Caco-2 (cell line): ENCODE measurements at regions not wholly inside any gene's neighbourhood (a gene's known extent, or its start where the extent isn't known, plus 50 kb on each side); places are given as distances from the start of the nearest gene placed in this dataset.

Experiments used
- BruUV-seq: library from RNA; stranded (reverse); fragments of 400-500 nt; replicated peaks from 2 replicates; lab custom pipeline; 2021; lab: Mats Ljungman, UMichigan
- CTCF ChIA-PET: fragments of 300-600 bp; sonication (Branson Sonifier 250); formaldehyde crosslinking; loops from one replicate; lab custom pipeline; 2022; ENCODE audit warnings: antibody characterized with exemption; lab: Charles Lee
- POLR2A ChIA-PET: fragments of 300-600 bp; sonication (Branson Sonifier 250); formaldehyde crosslinking; loops from one replicate; lab custom pipeline; 2022; ENCODE audit warnings: antibody characterized with exemption; lab: Charles Lee
- DNase-seq, 2 experiments: peaks; one replicate each; pipeline versions ENCODE4 v3.0.0 to v3.0.0-alpha.2; 2020 to 2022
- H3K27me3 ChIP-seq: replicated peaks from 2 replicates; pipeline ENCODE4 v1.6.0; 2011; ENCODE audit warnings: low read length; ENCODE audit not compliant: control insufficient read depth, insufficient read depth
- H3K36me3 ChIP-seq: 2 replicates; pipeline ENCODE4 v1.5.1; 2011; ENCODE audit warnings: low read length; ENCODE audit not compliant: control insufficient read depth, insufficient read depth
- H3K4me1 ChIP-seq: fragments of 250-450 bp; sonication (Bioruptor Pico); 2 replicates; pipeline ENCODE4 v1.5.1; 2020; ENCODE audit warnings: mild to moderate bottlenecking
- H3K4me3 ChIP-seq: 2 replicates; pipeline ENCODE4 v1.5.1; 2011; ENCODE audit warnings: low read depth, mild to moderate bottlenecking, control low read depth, low read length
- H3K9me3 ChIP-seq: fragments of 250-450 bp; sonication (Bioruptor Pico); 2 replicates; pipeline ENCODE4 v1.5.1; 2020; ENCODE audit warnings: mild to moderate bottlenecking, moderate library complexity
- H3K27ac Mint-ChIP-seq: one replicate; pipeline ENCODE4 v1.8.0; 2022; ENCODE audit warnings: mixed read lengths; ENCODE audit not compliant: unreplicated experiment
- H3K27me3 Mint-ChIP-seq: one replicate; pipeline ENCODE4 v1.8.0; 2022; ENCODE audit warnings: mixed read lengths; ENCODE audit not compliant: insufficient read depth, unreplicated experiment
- H3K36me3 Mint-ChIP-seq: one replicate; pipeline ENCODE4 v1.8.0; 2022; ENCODE audit warnings: mild to moderate bottlenecking, mixed read lengths; ENCODE audit not compliant: insufficient read depth, unreplicated experiment
- H3K4me1 Mint-ChIP-seq: one replicate; pipeline ENCODE4 v1.8.0; 2022; ENCODE audit warnings: low read depth, mixed read lengths; ENCODE audit not compliant: unreplicated experiment
- H3K4me3 Mint-ChIP-seq: one replicate; pipeline ENCODE4 v1.8.0; 2022; ENCODE audit warnings: mild to moderate bottlenecking, moderate library complexity, mixed read lengths; ENCODE audit not compliant: unreplicated experiment
- H3K9me3 Mint-ChIP-seq: one replicate; pipeline ENCODE4 v1.8.0; 2022; ENCODE audit warnings: mixed read lengths; ENCODE audit not compliant: unreplicated experiment
- CTCF ChIP-seq, 2 experiments: fragments of 200-600 bp in 1 of 2; IDR thresholded peaks; 1 replicate in 1 of 2; 2 replicates in 1 of 2; pipeline versions ENCODE4 v1.5.1 to v1.8.0; 2011 to 2022; ENCODE audit warnings: antibody characterized with exemption in 1 of 2, control low read depth in 1 of 2, inconsistent platforms in 1 of 2, low read depth in 1 of 2, low read length in 1 of 2, mild to moderate bottlenecking in 1 of 2, moderate library complexity in 1 of 2; ENCODE audit not compliant: insufficient read depth in 1 of 2, severe bottlenecking in 1 of 2, unreplicated experiment in 1 of 2
- intact Hi-C: fragments of 100-400 bp; cut with micrococcal nuclease; formaldehyde crosslinking; loops from one replicate; pipeline ENCODE4 v1.10.0; 2022; ENCODE audit not compliant: unreplicated experiment

DNA sequence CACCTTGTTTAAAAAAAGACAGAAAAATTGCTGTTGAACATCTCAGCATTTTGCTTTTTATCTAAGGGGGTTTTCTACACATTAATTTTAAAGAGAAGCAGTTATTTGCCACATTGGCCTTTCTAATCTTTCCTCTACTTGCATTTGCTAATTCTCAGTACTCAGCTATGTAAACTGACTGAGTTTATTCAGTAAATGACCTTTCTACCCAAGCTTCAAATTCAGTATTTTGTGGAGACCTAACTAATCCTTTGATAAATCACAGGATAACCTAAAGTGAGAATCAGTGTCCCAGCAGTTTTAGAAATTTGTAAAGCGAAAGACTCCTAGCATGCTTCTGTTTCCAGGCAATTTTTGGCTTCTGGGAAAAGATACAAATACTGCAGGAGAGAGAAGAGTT lies 288.4 kb downstream of the ASXL3 start:
- no peak for TF ChIP-seq CTCF (IDR thresholded peaks at IDR 0.05; ENCODE audit: insufficient read depth in 1 of 2, low read depth in 1 of 2, low read length in 1 of 2, severe bottlenecking in 1 of 2, unreplicated experiment in 1 of 2)
- Histone ChIP-seq H3K27me3 (no peaks in the 10 kb centered on the region), H3K4me3 (no peak overlapping the region), H3K36me3 (no peaks in the 10 kb centered on the region), H3K4me1 (no peaks in the 10 kb centered on the region), H3K9me3 (no peaks in the 10 kb centered on the region)
- no peak overlapping the region for H3K4me3 Mint-ChIP-seq
- intact Hi-C loops, result no loop called here
- H3K9me3 Mint-ChIP-seq, result no peaks in the 10 kb centered on the region
- H3K4me1 Mint-ChIP-seq, result no peaks in the 10 kb centered on the region
- no TSS peak for BruUV-seq
- DNase-seq, result no peak
- ChIA-PET CTCF (no interaction called here), POLR2A (no interaction called here)
- no peak overlapping the region for H3K27ac Mint-ChIP-seq
- H3K36me3 Mint-ChIP-seq, result no peaks in the 10 kb centered on the region
- H3K27me3 Mint-ChIP-seq, result no peaks in the 10 kb centered on the region

DNA sequence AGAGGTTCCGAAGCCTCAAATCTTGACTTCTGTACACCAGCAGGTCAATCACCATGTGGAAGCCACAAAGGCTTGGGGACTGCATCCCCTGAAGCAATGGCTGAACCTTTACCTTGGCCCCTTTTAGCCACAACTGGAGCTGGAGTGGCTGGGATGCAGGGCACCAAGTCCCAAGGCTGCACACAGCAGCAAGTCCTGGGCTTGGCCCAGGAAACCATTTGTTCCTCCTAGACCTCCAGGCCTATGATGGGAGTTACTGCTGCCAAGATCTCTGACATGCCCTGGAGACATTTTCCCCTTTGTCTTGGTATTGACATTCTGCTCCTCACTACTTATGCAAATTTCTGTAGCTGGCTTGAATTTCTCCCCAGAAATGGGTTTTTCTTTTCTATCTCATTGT lies 285.9 kb downstream of the ASXL3 start:
- TF ChIP-seq CTCF (IDR thresholded peaks at IDR 0.05; ENCODE audit: insufficient read depth in 1 of 2, low read depth in 1 of 2, low read length in 1 of 2, severe bottlenecking in 1 of 2, unreplicated experiment in 1 of 2), result no peak
- Mint-ChIP-seq H3K9me3 (no peaks in the 10 kb centered on the region), H3K4me1 (no peaks in the 10 kb centered on the region), H3K27ac (no peak overlapping the region), H3K4me3 (no peak overlapping the region), H3K36me3 (no peaks in the 10 kb centered on the region), H3K27me3 (no peaks in the 10 kb centered on the region)
- no TSS peak for BruUV-seq
- DNase-seq, result no peak
- H3K27me3 ChIP-seq, result no peaks in the 10 kb centered on the region
- intact Hi-C loops, result no loop called here
- POLR2A ChIA-PET, result no interaction called here
- no peaks in the 10 kb centered on the region for H3K9me3 ChIP-seq
- H3K4me3 ChIP-seq, result no peak overlapping the region
- CTCF ChIA-PET, result no interaction called here
- no peaks in the 10 kb centered on the region for H3K4me1 ChIP-seq
- no peaks in the 10 kb centered on the region for H3K36me3 ChIP-seq

GRCh38 chr18:33854827-33855139 lies 276.8 kb downstream of the ASXL3 start:
- ChIA-PET POLR2A (no interaction called here), CTCF (no interaction called here)
- Histone ChIP-seq H3K9me3 (no peaks in the 10 kb centered on the region), H3K27me3 (no peaks in the 10 kb centered on the region), H3K4me1 (no peaks in the 10 kb centered on the region), H3K36me3 (no peaks in the 10 kb centered on the region), H3K4me3 (no peak overlapping the region)
- Mint-ChIP-seq H3K27me3 (peaks cover 3% of the 10 kb centered on the region), H3K9me3 (no peaks in the 10 kb centered on the region), H3K4me3 (no peak overlapping the region), H3K4me1 (no peaks in the 10 kb centered on the region), H3K36me3 (no peaks in the 10 kb centered on the region), H3K27ac (no peak overlapping the region)
- no TSS peak for BruUV-seq
- TF ChIP-seq CTCF (IDR thresholded peaks at IDR 0.05; ENCODE audit: insufficient read depth in 1 of 2, low read depth in 1 of 2, low read length in 1 of 2, severe bottlenecking in 1 of 2, unreplicated experiment in 1 of 2), result no peak
- intact Hi-C loops, result no loop called here
- DNase-seq, result no peak
